Erythroblast (primary cell): ENCODE measurements at regions not wholly inside any gene's neighbourhood (a gene's known extent, or its start where the extent isn't known, plus 50 kb on each side); places are given as distances from the start of the nearest gene placed in this dataset.

Experiments used
- GATA1 ChIP-seq: IDR thresholded peaks from 2 replicates; pipeline ENCODE4 v1.6.1; 2011; ENCODE audit warnings: low read depth, mild to moderate bottlenecking, control low read depth, low read length, moderate library complexity
- POLR2A ChIP-seq: IDR thresholded peaks from 2 replicates; pipeline ENCODE4 v1.6.1; 2011; ENCODE audit warnings: mild to moderate bottlenecking, low read length

- TF ChIP-seq POLR2A (no peak), GATA1 (no peak)
These were observed 67.6 kb upstream of the SERTAD2 start for GRCh38 chr2:64721320-64721623.
